ENCODE measurements at regions not wholly inside any gene's neighbourhood (a gene's known extent, or its start where the extent isn't known, plus 50 kb on each side); places are given as distances from the start of the nearest gene placed in this dataset.

GRCh38 chr4:71198958-71199357, 139.9 kb upstream of the SLC4A4 start:
- no peak for TF ChIP-seq CTCF (IDR thresholded peaks at IDR 0.05)

- TF ChIP-seq CTCF (IDR thresholded peaks at IDR 0.05), result no peak
These were observed 137.8 kb upstream of the SLC4A4 start for GRCh38 chr4:71201057-71201456.

- TF ChIP-seq CTCF (IDR thresholded peaks at IDR 0.05), result no peak
These were observed 136.8 kb upstream of the SLC4A4 start for GRCh38 chr4:71201817-71202576.

GRCh38 chr4:71202705-71203104, 136.1 kb upstream of the SLC4A4 start:
- no peak for TF ChIP-seq CTCF (IDR thresholded peaks at IDR 0.05)

GRCh38 chr4:71204056-71204455, 134.8 kb upstream of the SLC4A4 start:
- TF ChIP-seq CTCF (IDR thresholded peaks at IDR 0.05), result no peak

- TF ChIP-seq CTCF (IDR thresholded peaks at IDR 0.05), result no peak
These were observed 132.1 kb upstream of the SLC4A4 start for GRCh38 chr4:71206763-71207162.

- TF ChIP-seq CTCF (IDR thresholded peaks at IDR 0.05), result no peak
These were observed 129.7 kb upstream of the SLC4A4 start for GRCh38 chr4:71209161-71209560.

- no peak for TF ChIP-seq CTCF (IDR thresholded peaks at IDR 0.05)
These were observed 128.0 kb upstream of the SLC4A4 start for GRCh38 chr4:71210823-71211222.

All from LNCAP (cell line).